GM12878 (cell line): ENCODE measurements at regions not wholly inside any gene's neighbourhood (a gene's known extent, or its start where the extent isn't known, plus 50 kb on each side); places are given as distances from the start of the nearest gene placed in this dataset.

Experiments used
- ATF2 ChIP-seq: IDR thresholded peaks from 2 replicates; pipeline ENCODE4 v1.6.1; 2012; ENCODE audit warnings: low read length, inconsistent platforms
- JUNB ChIP-seq: IDR thresholded peaks from 2 replicates; pipeline ENCODE4 v1.6.1; 2016; ENCODE audit warnings: antibody characterized with exemption, mild to moderate bottlenecking
- JUND ChIP-seq: IDR thresholded peaks from 2 replicates; pipeline ENCODE4 v1.6.1; 2012; ENCODE audit warnings: low read depth, mild to moderate bottlenecking, low read length, improper control_type of control experiment, moderate library complexity
- KAT2A ChIP-seq: conservative IDR thresholded peaks from 2 replicates; pipeline ENCODE4 v1.6.1; 2011; ENCODE audit warnings: low read depth, low read length; ENCODE audit not compliant: control insufficient read depth
- REST ChIP-seq: IDR thresholded peaks from 2 replicates; pipeline ENCODE4 v1.6.1; 2012; ENCODE audit warnings: mild to moderate bottlenecking, low read depth, low read length
- SMC3 ChIP-seq: IDR thresholded peaks from 2 replicates; pipeline ENCODE4 v1.6.1; 2011; ENCODE audit warnings: low read length, improper control_type of control experiment, borderline replicate concordance
- TCF12 ChIP-seq: IDR thresholded peaks from 2 replicates; pipeline ENCODE4 v1.6.1; 2011; ENCODE audit warnings: low read depth, mild to moderate bottlenecking, low read length
- ZNF687 ChIP-seq: fragments of 450-650 bp; IDR thresholded peaks from 2 replicates; pipeline ENCODE4 v1.6.1; 2017; ENCODE audit warnings: mild to moderate bottlenecking, moderate library complexity
- ZSCAN29 ChIP-seq: fragments of 450-650 bp; IDR thresholded peaks from 2 replicates; pipeline ENCODE4 v1.6.1; 2017; ENCODE audit warnings: mild to moderate bottlenecking, moderate library complexity
- TF ChIP-seq, protein P1 (sequence below): fragments of 450-650 bp; IDR thresholded peaks from 2 replicates; pipeline ENCODE4 v1.6.1; 2017; ENCODE audit warnings: borderline replicate concordance
- TF ChIP-seq, protein P2 (sequence below): fragments of 450-650 bp; IDR thresholded peaks from 2 replicates; pipeline ENCODE4 v1.6.1; 2017; ENCODE audit warnings: mild to moderate bottlenecking
- TF ChIP-seq, protein P3 (sequence below): IDR thresholded peaks from 2 replicates; pipeline ENCODE4 v1.6.1; 2011; ENCODE audit warnings: low read depth, low read length, improper control_type of control experiment, borderline replicate concordance
- TF ChIP-seq, protein P4 (sequence below): fragments of 450-650 bp; formaldehyde crosslinking; IDR thresholded peaks from 2 replicates; pipeline ENCODE4 v1.4.0; 2022; ENCODE audit warnings: mild to moderate bottlenecking, moderate library complexity

DNA sequence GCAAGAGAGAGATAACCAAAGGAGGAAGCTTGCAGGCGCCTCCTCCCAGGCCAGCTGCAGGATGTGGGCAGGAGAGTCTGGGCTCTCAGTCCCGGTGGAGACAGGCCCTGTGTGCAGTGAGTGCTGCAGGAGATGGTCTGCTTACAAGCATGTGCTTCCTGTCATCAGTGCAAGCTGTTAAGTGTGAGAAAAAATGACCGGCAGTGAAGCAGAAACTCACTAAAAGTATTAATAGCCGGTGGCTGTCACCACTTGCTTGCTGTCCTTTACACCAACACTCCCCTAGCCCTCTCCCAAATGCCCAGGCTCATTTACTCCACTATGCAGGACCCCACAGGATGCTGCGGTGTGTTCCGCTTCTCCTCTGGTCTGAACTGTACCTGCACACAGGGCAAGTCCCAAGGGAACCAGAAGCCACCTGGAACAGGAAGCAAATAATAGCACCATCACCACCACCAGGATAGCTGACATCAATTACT lies 435.6 kb upstream of the HS6ST1 start (continued):
- TF ChIP-seq ATF2 = no peak
- TF ChIP-seq, protein P1, sequence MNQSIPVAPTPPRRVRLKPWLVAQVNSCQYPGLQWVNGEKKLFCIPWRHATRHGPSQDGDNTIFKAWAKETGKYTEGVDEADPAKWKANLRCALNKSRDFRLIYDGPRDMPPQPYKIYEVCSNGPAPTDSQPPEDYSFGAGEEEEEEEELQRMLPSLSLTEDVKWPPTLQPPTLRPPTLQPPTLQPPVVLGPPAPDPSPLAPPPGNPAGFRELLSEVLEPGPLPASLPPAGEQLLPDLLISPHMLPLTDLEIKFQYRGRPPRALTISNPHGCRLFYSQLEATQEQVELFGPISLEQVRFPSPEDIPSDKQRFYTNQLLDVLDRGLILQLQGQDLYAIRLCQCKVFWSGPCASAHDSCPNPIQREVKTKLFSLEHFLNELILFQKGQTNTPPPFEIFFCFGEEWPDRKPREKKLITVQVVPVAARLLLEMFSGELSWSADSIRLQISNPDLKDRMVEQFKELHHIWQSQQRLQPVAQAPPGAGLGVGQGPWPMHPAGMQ = no peak
- TF ChIP-seq KAT2A = no peak
- TF ChIP-seq JUNB = no peak
- TF ChIP-seq, protein P2, sequence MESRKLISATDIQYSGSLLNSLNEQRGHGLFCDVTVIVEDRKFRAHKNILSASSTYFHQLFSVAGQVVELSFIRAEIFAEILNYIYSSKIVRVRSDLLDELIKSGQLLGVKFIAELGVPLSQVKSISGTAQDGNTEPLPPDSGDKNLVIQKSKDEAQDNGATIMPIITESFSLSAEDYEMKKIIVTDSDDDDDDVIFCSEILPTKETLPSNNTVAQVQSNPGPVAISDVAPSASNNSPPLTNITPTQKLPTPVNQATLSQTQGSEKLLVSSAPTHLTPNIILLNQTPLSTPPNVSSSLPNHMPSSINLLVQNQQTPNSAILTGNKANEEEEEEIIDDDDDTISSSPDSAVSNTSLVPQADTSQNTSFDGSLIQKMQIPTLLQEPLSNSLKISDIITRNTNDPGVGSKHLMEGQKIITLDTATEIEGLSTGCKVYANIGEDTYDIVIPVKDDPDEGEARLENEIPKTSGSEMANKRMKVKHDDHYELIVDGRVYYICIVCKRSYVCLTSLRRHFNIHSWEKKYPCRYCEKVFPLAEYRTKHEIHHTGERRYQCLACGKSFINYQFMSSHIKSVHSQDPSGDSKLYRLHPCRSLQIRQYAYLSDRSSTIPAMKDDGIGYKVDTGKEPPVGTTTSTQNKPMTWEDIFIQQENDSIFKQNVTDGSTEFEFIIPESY = no peak
- TF ChIP-seq ZNF687 = no peak; the same call in 1 of the 2 replicates
- TF ChIP-seq JUND = no peak
- TF ChIP-seq ZSCAN29 = no peak
- TF ChIP-seq, protein P3, sequence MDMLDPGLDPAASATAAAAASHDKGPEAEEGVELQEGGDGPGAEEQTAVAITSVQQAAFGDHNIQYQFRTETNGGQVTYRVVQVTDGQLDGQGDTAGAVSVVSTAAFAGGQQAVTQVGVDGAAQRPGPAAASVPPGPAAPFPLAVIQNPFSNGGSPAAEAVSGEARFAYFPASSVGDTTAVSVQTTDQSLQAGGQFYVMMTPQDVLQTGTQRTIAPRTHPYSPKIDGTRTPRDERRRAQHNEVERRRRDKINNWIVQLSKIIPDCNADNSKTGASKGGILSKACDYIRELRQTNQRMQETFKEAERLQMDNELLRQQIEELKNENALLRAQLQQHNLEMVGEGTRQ = no peak
- TF ChIP-seq, protein P4, sequence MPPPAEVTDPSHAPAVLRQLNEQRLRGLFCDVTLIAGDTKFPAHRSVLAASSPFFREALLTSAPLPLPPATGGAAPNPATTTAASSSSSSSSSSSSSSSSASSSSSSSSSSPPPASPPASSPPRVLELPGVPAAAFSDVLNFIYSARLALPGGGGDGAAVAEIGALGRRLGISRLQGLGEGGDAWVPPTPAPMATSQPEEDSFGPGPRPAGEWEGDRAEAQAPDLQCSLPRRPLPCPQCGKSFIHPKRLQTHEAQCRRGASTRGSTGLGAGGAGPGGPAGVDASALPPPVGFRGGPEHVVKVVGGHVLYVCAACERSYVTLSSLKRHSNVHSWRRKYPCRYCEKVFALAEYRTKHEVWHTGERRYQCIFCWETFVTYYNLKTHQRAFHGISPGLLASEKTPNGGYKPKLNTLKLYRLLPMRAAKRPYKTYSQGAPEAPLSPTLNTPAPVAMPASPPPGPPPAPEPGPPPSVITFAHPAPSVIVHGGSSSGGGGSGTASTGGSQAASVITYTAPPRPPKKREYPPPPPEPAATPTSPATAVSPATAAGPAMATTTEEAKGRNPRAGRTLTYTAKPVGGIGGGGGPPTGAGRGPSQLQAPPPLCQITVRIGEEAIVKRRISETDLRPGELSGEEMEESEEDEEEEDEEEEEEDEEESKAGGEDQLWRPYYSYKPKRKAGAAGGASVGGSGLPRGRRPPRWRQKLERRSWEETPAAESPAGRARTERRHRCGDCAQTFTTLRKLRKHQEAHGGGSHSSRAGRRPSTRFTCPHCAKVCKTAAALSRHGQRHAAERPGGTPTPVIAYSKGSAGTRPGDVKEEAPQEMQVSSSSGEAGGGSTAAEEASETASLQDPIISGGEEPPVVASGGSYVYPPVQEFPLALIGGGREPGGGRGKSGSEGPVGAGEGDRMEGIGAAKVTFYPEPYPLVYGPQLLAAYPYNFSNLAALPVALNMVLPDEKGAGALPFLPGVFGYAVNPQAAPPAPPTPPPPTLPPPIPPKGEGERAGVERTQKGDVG (CRISPR knock-in tag) = no peak
- no peak for TF ChIP-seq REST
- TF ChIP-seq TCF12 = 0 out of 2 replicates have a peak, but pooled peaks have one; percentile 52
- no peak for TF ChIP-seq SMC3
